ENCODE measurements at regions not wholly inside any gene's neighbourhood (a gene's known extent, or its start where the extent isn't known, plus 50 kb on each side); places are given as distances from the start of the nearest gene placed in this dataset.

GRCh38 chr6:81128671-81129070 lies 623.8 kb downstream of the TENT5A start:
- H3K27ac ChIP-seq: no peak overlapping the region
- no peak overlapping the region for H2AFZ ChIP-seq
- no peak overlapping the region for H3K9ac ChIP-seq
- in situ Hi-C loops (cut with MboI): no loop called here
- no peaks in the 10 kb centered on the region for H4K20me1 ChIP-seq (ENCODE audit: insufficient read depth)
- no peaks in the 10 kb centered on the region for H3K9me3 ChIP-seq (ENCODE audit: low read depth)
- H3K79me2 ChIP-seq (ENCODE audit: insufficient read depth): no peaks in the 10 kb centered on the region
- no peak for DNase-seq
- TF ChIP-seq EZH2phosphoT487 (IDR thresholded peaks at IDR 0.05; ENCODE audit: insufficient read depth, low read depth): no peak
- no peak for TF ChIP-seq EZH2 (IDR thresholded peaks at IDR 0.05; ENCODE audit: insufficient read depth, poor library complexity, severe bottlenecking)
- 65 to 78% methylated on average over 1 of the region's 1 CpG for WGBS, 2 experiments (ENCODE audit: low coverage in 1 of 2, low lambda C conversion rate in 2 of 2, missing lambda C conversion rate in 2 of 2)
- H3K4me1 ChIP-seq (ENCODE audit: insufficient read depth): no peaks in the 10 kb centered on the region
- no peak overlapping the region for H3K4me3 ChIP-seq
- no peak overlapping the region for H3K4me2 ChIP-seq (ENCODE audit: unreplicated experiment)
- H3K27me3 ChIP-seq (replicated peaks; ENCODE audit: insufficient read depth): no peaks in the 10 kb centered on the region
- no peaks in the 10 kb centered on the region for H3K36me3 ChIP-seq (ENCODE audit: low read depth)
- H3F3A ChIP-seq (ENCODE audit: insufficient read depth): no peaks in the 10 kb centered on the region
- no peaks in the 10 kb centered on the region for H3K9me2 ChIP-seq (ENCODE audit: insufficient read depth)

GRCh38 chr6:81126150-81126549 lies 626.3 kb downstream of the TENT5A start:
- no peaks in the 10 kb centered on the region for H3F3A ChIP-seq (ENCODE audit: insufficient read depth)
- peak; percentile 39 for DNase-seq
- no peaks in the 10 kb centered on the region for H3K36me3 ChIP-seq (ENCODE audit: low read depth)
- WGBS, 2 experiments (ENCODE audit: low coverage in 1 of 2, low lambda C conversion rate in 2 of 2, missing lambda C conversion rate in 2 of 2): 6 to 10% methylated on average over 2 of the region's 2 CpGs
- H4K20me1 ChIP-seq (ENCODE audit: insufficient read depth): no peaks in the 10 kb centered on the region
- no peak overlapping the region for H3K4me3 ChIP-seq
- no peaks in the 10 kb centered on the region for H3K4me1 ChIP-seq (ENCODE audit: insufficient read depth)
- no peak overlapping the region for H2AFZ ChIP-seq
- in situ Hi-C loops (cut with MboI): no loop called here
- H3K79me2 ChIP-seq (ENCODE audit: insufficient read depth): no peaks in the 10 kb centered on the region
- H3K9me2 ChIP-seq (ENCODE audit: insufficient read depth): no peaks in the 10 kb centered on the region
- H3K27me3 ChIP-seq (replicated peaks; ENCODE audit: insufficient read depth): no peaks in the 10 kb centered on the region
- no peak overlapping the region for H3K9ac ChIP-seq
- no peak for TF ChIP-seq EZH2 (IDR thresholded peaks at IDR 0.05; ENCODE audit: insufficient read depth, poor library complexity, severe bottlenecking)
- no peak for TF ChIP-seq EZH2phosphoT487 (IDR thresholded peaks at IDR 0.05; ENCODE audit: insufficient read depth, low read depth)
- no peak overlapping the region for H3K27ac ChIP-seq
- H3K9me3 ChIP-seq (ENCODE audit: low read depth): no peaks in the 10 kb centered on the region
- peak overlapping the region; percentile 21 for H3K4me2 ChIP-seq (ENCODE audit: unreplicated experiment)

DNA sequence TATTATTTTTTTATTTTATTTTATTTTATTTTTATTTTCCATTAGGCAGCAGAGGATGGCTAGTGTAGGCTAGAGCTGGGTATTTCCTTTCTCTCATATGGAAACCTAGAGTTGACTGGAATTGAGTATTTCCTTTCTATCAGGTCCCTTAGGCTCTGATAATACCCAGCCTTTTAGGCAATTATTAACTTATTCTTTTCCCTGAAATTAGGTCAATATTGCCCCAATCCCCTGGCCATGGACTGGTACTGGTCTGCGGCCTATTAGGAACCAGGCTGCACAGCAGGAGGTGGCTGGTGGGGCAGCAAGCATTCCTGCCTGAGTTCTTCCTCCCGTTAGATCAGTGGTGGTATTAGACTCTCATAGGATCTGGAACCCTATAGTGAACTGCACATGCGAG lies 632.2 kb downstream of the TENT5A start:
- no peaks in the 10 kb centered on the region for H3K79me2 ChIP-seq (ENCODE audit: insufficient read depth)
- H3K9me3 ChIP-seq (ENCODE audit: low read depth): no peaks in the 10 kb centered on the region
- no peak overlapping the region for H2AFZ ChIP-seq
- TF ChIP-seq EZH2 (IDR thresholded peaks at IDR 0.05; ENCODE audit: insufficient read depth, poor library complexity, severe bottlenecking): no peak
- TF ChIP-seq EZH2phosphoT487 (IDR thresholded peaks at IDR 0.05; ENCODE audit: insufficient read depth, low read depth): no peak
- H3K9ac ChIP-seq: no peak overlapping the region
- no peaks in the 10 kb centered on the region for H4K20me1 ChIP-seq (ENCODE audit: insufficient read depth)
- DNase-seq: no peak
- H3K27me3 ChIP-seq (replicated peaks; ENCODE audit: insufficient read depth): no peaks in the 10 kb centered on the region
- in situ Hi-C loops (cut with MboI): no loop called here
- 89 to 90% methylated on average over 3 of the region's 3 CpGs for WGBS, 2 experiments (ENCODE audit: low coverage in 1 of 2, low lambda C conversion rate in 2 of 2, missing lambda C conversion rate in 2 of 2)
- H3K36me3 ChIP-seq (ENCODE audit: low read depth): no peaks in the 10 kb centered on the region
- H3K9me2 ChIP-seq (ENCODE audit: insufficient read depth): no peaks in the 10 kb centered on the region
- H3K4me2 ChIP-seq (ENCODE audit: unreplicated experiment): no peak overlapping the region
- H3K4me1 ChIP-seq (ENCODE audit: insufficient read depth): no peaks in the 10 kb centered on the region
- H3F3A ChIP-seq (ENCODE audit: insufficient read depth): no peaks in the 10 kb centered on the region
- no peak overlapping the region for H3K27ac ChIP-seq
- no peak overlapping the region for H3K4me3 ChIP-seq

DNA sequence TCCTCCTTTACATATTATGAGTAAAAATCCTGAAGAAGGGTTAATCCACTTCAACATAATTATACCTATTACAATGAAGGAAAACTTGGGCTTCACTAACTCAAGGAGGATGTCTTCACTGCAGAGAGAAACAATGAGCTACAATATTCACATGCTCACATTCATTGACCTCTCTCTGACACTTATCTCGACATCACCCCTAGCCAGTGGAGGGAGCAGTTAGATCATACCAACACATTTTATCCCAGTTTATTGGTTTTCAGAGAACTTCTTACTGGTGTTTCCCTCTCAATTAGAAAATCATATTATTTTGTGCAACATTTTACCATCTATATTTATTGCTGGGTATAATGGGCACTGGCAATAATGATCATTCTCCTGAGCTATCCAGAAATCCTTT lies 646.5 kb downstream of the TENT5A start:
- H3K9me3 ChIP-seq (ENCODE audit: low read depth): no peaks in the 10 kb centered on the region
- H3K4me2 ChIP-seq (ENCODE audit: unreplicated experiment): no peak overlapping the region
- H4K20me1 ChIP-seq (ENCODE audit: insufficient read depth): no peaks in the 10 kb centered on the region
- no peaks in the 10 kb centered on the region for H3K79me2 ChIP-seq (ENCODE audit: insufficient read depth)
- H3K4me1 ChIP-seq (ENCODE audit: insufficient read depth): no peaks in the 10 kb centered on the region
- no peaks in the 10 kb centered on the region for H3K9me2 ChIP-seq (ENCODE audit: insufficient read depth)
- H3F3A ChIP-seq (ENCODE audit: insufficient read depth): no peaks in the 10 kb centered on the region
- DNase-seq: peak; percentile 12
- H3K27me3 ChIP-seq (replicated peaks; ENCODE audit: insufficient read depth): no peaks in the 10 kb centered on the region
- H3K9ac ChIP-seq: no peak overlapping the region
- H3K4me3 ChIP-seq: no peak overlapping the region
- H2AFZ ChIP-seq: no peak overlapping the region
- in situ Hi-C loops (cut with MboI): no loop called here
- no peak overlapping the region for H3K27ac ChIP-seq
- H3K36me3 ChIP-seq (ENCODE audit: low read depth): no peaks in the 10 kb centered on the region
- 83 to 89% methylated on average over 1 of the region's 1 CpG for WGBS, 2 experiments (ENCODE audit: low coverage in 1 of 2, low lambda C conversion rate in 2 of 2, missing lambda C conversion rate in 2 of 2)
- TF ChIP-seq EZH2 (IDR thresholded peaks at IDR 0.05; ENCODE audit: insufficient read depth, poor library complexity, severe bottlenecking): no peak
- no peak for TF ChIP-seq EZH2phosphoT487 (IDR thresholded peaks at IDR 0.05; ENCODE audit: insufficient read depth, low read depth)

All from GM23248 (cell line).